Stimulated activated CD4-positive, alpha-beta T cell treated with anti-CD3 and anti-CD28 coated beads, TNF-alpha, amount 100 ng/mL, for 1 hour (primary cell): ENCODE measurements at regions not wholly inside any gene's neighbourhood (a gene's known extent, or its start where the extent isn't known, plus 50 kb on each side); places are given as distances from the start of the nearest gene placed in this dataset.
A peak's percentile ranks its signal among the peaks of the same experiment; 100 is the strongest.

Experiments used
- DNase-seq, 3 donors: peaks; one replicate each; pipeline ENCODE4 v3.0.0-alpha.2; 2020; ENCODE audit warnings: low read depth in 3 of 3, low spot score in 1 of 3

GRCh38 chr1:114314576-114314975, 160.9 kb upstream of the SYT6 start:
- DNase-seq = no peak

GRCh38 chr1:114314098-114314497, 160.4 kb upstream of the SYT6 start:
- no peak for DNase-seq

- DNase-seq = no peak
These were observed 157.1 kb upstream of the SYT6 start for GRCh38 chr1:114310695-114311271.

GRCh38 chr1:114302821-114303220, 149.2 kb upstream of the SYT6 start:
- no peak for DNase-seq

- no peak for DNase-seq
These were observed 145.8 kb upstream of the SYT6 start for GRCh38 chr1:114299331-114299975.

GRCh38 chr1:114298008-114298407, 144.3 kb upstream of the SYT6 start:
- DNase-seq = no peak

GRCh38 chr1:114296413-114296812, 142.7 kb upstream of the SYT6 start:
- DNase-seq = no peak

- no peak for DNase-seq
These were observed 141.7 kb upstream of the SYT6 start for GRCh38 chr1:114295321-114295720.

- no peak for DNase-seq
These were observed 139.2 kb upstream of the SYT6 start for GRCh38 chr1:114292835-114293234.

- DNase-seq = no peak
These were observed 138.5 kb upstream of the SYT6 start for GRCh38 chr1:114292194-114292593.

- no peak for DNase-seq
These were observed 137.1 kb upstream of the SYT6 start for GRCh38 chr1:114290776-114291175.

- no peak for DNase-seq
These were observed 136.7 kb upstream of the SYT6 start for GRCh38 chr1:114290341-114290740.

- DNase-seq = no peak
These were observed 136.2 kb upstream of the SYT6 start for GRCh38 chr1:114289824-114290223.

GRCh38 chr1:114289306-114289705, 135.6 kb upstream of the SYT6 start:
- DNase-seq = no peak

GRCh38 chr1:114286960-114287359, 133.3 kb upstream of the SYT6 start:
- DNase-seq = no peak

- DNase-seq = no peak
These were observed 132.5 kb upstream of the SYT6 start for GRCh38 chr1:114286179-114286578.

GRCh38 chr1:114282751-114283403, 129.2 kb upstream of the SYT6 start:
- peak; percentile 57 to 71 (median 60) for DNase-seq

GRCh38 chr1:114278911-114279310, 125.2 kb upstream of the SYT6 start:
- no peak for DNase-seq

- DNase-seq = no peak
These were observed 124.8 kb upstream of the SYT6 start for GRCh38 chr1:114278430-114278829.

GRCh38 chr1:114274621-114275317, 121.1 kb upstream of the SYT6 start:
- DNase-seq = no peak

GRCh38 chr1:114272593-114272992, 118.9 kb upstream of the SYT6 start:
- no peak for DNase-seq

GRCh38 chr1:114270718-114271117, 117.0 kb upstream of the SYT6 start:
- DNase-seq = no peak
